ENCODE measurements at regions not wholly inside any gene's neighbourhood (a gene's known extent, or its start where the extent isn't known, plus 50 kb on each side); places are given as distances from the start of the nearest gene placed in this dataset.

DNA sequence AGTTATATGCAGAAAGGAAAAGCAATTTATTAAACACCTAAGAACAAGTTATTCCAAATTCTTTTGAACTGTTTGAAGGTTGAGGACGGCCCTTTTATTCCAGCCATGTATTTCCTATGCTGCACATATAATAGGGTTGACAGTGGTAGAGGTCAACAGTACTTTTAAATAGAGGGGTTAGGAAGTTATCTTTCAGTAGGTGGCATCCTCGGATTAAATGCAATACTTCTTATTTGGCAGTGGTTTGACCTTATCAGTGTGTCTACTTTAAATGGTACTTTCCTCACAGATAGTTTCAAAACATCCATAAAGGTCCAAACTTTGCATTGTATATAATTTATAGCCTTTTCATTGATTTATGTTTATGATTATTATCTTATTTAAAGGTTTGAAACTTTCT is 558.7 kb downstream of the TUSC7 start:
- TF ChIP-seq GATA2 (IDR thresholded peaks at IDR 0.05; ENCODE audit: low read depth, low read length), result no peak
- no peak for TF ChIP-seq GATA3 (IDR thresholded peaks at IDR 0.05; ENCODE audit: low read depth, low read length)
